Activated B cell treated with CpG ODN at 0.5 μM for 24 hours (primary cell): ENCODE measurements at regions not wholly inside any gene's neighbourhood (a gene's known extent, or its start where the extent isn't known, plus 50 kb on each side); places are given as distances from the start of the nearest gene placed in this dataset.
"Not testable (repeated sequence)": the region's sequence is repeated elsewhere in the genome, so short reads cannot be mapped to it uniquely, and the experiment has no call there.

Source experiments
- ATAC-seq: fragments of 200-7000 bp; cut with Tn5 transposase; one replicate; pipeline ENCODE4 v1.10.0; 2021; ENCODE audit warnings: low read depth, mild to moderate bottlenecking, moderate library complexity
- CTCF ChIA-PET: fragments of 350-600 bp; sonication (Branson Sonifier 250); formaldehyde crosslinking; loops from one replicate; lab custom pipeline; 2021; ENCODE audit warnings: antibody characterized with exemption; lab: Charles Lee
- POLR2A ChIA-PET: fragments of 350-600 bp; sonication (Branson Sonifier 250); formaldehyde crosslinking; loops from one replicate; lab custom pipeline; 2021; ENCODE audit warnings: antibody characterized with exemption; lab: Charles Lee
- DNase-seq: peaks from one replicate; pipeline ENCODE4 v3.0.0; 2022
- H3K27ac Mint-ChIP-seq: one replicate; pipeline ENCODE4 v1.8.0; 2020; ENCODE audit warnings: mixed read lengths
- H3K27me3 Mint-ChIP-seq: one replicate; pipeline ENCODE4 v1.8.0; 2021; ENCODE audit warnings: mixed read lengths
- H3K36me3 Mint-ChIP-seq: one replicate; pipeline ENCODE4 v1.8.0; 2021; ENCODE audit warnings: low read depth, mixed read lengths
- H3K4me1 Mint-ChIP-seq: one replicate; pipeline ENCODE4 v1.8.0; 2021; ENCODE audit warnings: mixed read lengths
- H3K4me3 Mint-ChIP-seq: one replicate; pipeline ENCODE4 v1.8.0; 2020; ENCODE audit warnings: mild to moderate bottlenecking, mixed read lengths
- H3K9me3 Mint-ChIP-seq: one replicate; pipeline ENCODE4 v1.8.0; 2020; ENCODE audit warnings: mixed read lengths
- intact Hi-C: fragments of 100-400 bp; cut with micrococcal nuclease; formaldehyde crosslinking; loops from one replicate; pipeline ENCODE4 v1.15.1; 2024
- TF ChIP-seq, protein P1 (sequence below): fragments of 200-600 bp; IDR thresholded peaks from one replicate; pipeline ENCODE4 v1.8.0; 2022; ENCODE audit warnings: antibody characterized with exemption, mild to moderate bottlenecking

- H3K9me3 Mint-ChIP-seq, result peaks cover 6% of the 10 kb centered on the region
- intact Hi-C loops, result no loop called here
- DNase-seq (no peak), ATAC-seq (no peak)
- no peaks in the 10 kb centered on the region for H3K27me3 Mint-ChIP-seq
- no peaks in the 10 kb centered on the region for H3K36me3 Mint-ChIP-seq
- H3K4me3 Mint-ChIP-seq, result no peak overlapping the region
- no peaks in the 10 kb centered on the region for H3K4me1 Mint-ChIP-seq
- TF ChIP-seq, protein P1, sequence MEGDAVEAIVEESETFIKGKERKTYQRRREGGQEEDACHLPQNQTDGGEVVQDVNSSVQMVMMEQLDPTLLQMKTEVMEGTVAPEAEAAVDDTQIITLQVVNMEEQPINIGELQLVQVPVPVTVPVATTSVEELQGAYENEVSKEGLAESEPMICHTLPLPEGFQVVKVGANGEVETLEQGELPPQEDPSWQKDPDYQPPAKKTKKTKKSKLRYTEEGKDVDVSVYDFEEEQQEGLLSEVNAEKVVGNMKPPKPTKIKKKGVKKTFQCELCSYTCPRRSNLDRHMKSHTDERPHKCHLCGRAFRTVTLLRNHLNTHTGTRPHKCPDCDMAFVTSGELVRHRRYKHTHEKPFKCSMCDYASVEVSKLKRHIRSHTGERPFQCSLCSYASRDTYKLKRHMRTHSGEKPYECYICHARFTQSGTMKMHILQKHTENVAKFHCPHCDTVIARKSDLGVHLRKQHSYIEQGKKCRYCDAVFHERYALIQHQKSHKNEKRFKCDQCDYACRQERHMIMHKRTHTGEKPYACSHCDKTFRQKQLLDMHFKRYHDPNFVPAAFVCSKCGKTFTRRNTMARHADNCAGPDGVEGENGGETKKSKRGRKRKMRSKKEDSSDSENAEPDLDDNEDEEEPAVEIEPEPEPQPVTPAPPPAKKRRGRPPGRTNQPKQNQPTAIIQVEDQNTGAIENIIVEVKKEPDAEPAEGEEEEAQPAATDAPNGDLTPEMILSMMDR, result no peak
- ChIA-PET POLR2A (no interaction called here), CTCF (no interaction called here)
- no peak overlapping the region for H3K27ac Mint-ChIP-seq
Measured at GRCh38 chr4:181798536-181798935, 444.7 kb upstream of the TENM3 start.

GRCh38 chr4:181799561-181800069 lies 443.6 kb upstream of the TENM3 start:
- TF ChIP-seq, protein P1, result no peak
- ATAC-seq (no peak), DNase-seq (no peak)
- no peaks in the 10 kb centered on the region for H3K4me1 Mint-ChIP-seq
- POLR2A ChIA-PET, result no interaction called here
- H3K4me3 Mint-ChIP-seq, result no peak overlapping the region
- H3K27me3 Mint-ChIP-seq, result no peaks in the 10 kb centered on the region
- no peak overlapping the region for H3K27ac Mint-ChIP-seq
- peaks cover 6% of the 10 kb centered on the region for H3K9me3 Mint-ChIP-seq
- intact Hi-C loops, result no loop called here
- no peaks in the 10 kb centered on the region for H3K36me3 Mint-ChIP-seq
- CTCF ChIA-PET, result no interaction called here

GRCh38 chr4:181802207-181802606 lies 441.0 kb upstream of the TENM3 start:
- H3K27ac Mint-ChIP-seq, result no peak overlapping the region
- ChIA-PET POLR2A (no interaction called here), CTCF (no interaction called here)
- H3K4me3 Mint-ChIP-seq, result no peak overlapping the region
- H3K9me3 Mint-ChIP-seq, result peaks cover 5% of the 10 kb centered on the region
- TF ChIP-seq, protein P1, result no peak
- ATAC-seq (no peak), DNase-seq (no peak)
- no peaks in the 10 kb centered on the region for H3K4me1 Mint-ChIP-seq
- no peaks in the 10 kb centered on the region for H3K27me3 Mint-ChIP-seq
- H3K36me3 Mint-ChIP-seq, result no peaks in the 10 kb centered on the region
- intact Hi-C loops, result no loop called here

DNA sequence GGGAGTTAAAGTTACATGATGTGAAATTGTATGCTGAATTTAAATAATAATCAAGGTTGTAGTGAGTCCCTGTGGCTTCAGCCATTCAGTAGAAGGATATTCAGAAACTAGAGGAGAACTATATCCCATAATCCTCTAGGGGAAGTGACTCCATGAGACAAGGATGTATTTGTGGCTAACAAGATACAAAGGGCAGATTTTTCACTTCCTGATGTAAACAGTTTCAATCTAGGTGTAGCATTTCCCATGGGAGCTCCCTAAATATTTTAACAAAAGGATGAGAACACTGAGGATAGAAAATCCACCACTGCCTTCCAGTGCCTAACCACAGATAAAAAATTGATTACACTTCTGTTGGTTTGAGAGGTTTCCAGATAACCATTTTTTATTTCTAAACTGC lies 435.4 kb upstream of the TENM3 start:
- TF ChIP-seq, protein P1, result no peak
- no peak for ATAC-seq

DNA sequence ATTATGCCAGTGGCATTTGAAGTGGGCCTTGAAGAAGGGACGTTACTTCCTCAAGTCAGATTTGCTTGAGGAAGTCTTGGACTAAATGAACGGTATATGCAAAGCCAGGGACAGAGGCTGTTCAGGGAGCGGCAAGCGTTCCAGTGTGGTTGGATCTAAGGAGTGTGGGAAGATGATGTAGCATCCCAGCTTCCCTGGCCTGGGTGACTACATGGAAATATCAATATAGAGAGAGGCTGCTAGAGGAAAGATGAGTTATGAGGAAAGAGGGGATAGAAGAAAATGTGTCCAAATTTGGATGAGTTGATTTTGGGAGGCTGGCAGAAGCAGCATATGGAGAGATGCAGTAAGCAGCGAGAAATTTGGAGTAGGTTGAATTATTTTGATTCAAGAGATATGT lies 432.5 kb upstream of the TENM3 start:
- Mint-ChIP-seq H3K27ac (no peak overlapping the region), H3K4me3 (no peak overlapping the region), H3K4me1 (no peaks in the 10 kb centered on the region), H3K9me3 (peaks cover 4% of the 10 kb centered on the region), H3K36me3 (no peaks in the 10 kb centered on the region), H3K27me3 (no peaks in the 10 kb centered on the region)
- no peak for DNase-seq
- CTCF ChIA-PET, result no interaction called here
- no peak for ATAC-seq
- POLR2A ChIA-PET, result no interaction called here
- TF ChIP-seq, protein P1, result no peak
- intact Hi-C loops, result no loop called here

More for the DNA sequence above, 435.4 kb upstream of the TENM3 start:
- Mint-ChIP-seq H3K27me3 (no peaks in the 10 kb centered on the region), H3K4me3 (no peak overlapping the region), H3K27ac (no peak overlapping the region), H3K9me3 (peaks cover 8% of the 10 kb centered on the region), H3K4me1 (no peaks in the 10 kb centered on the region), H3K36me3 (no peaks in the 10 kb centered on the region)
- DNase-seq, result no peak
- ChIA-PET CTCF (no interaction called here), POLR2A (interaction anchor here (0.6 kb wide), 1 partner anchor 1837 kb away, joined by 6 read pairs; no protein-coding TSS in a partner anchor)
- intact Hi-C loops, result no loop called here

DNA sequence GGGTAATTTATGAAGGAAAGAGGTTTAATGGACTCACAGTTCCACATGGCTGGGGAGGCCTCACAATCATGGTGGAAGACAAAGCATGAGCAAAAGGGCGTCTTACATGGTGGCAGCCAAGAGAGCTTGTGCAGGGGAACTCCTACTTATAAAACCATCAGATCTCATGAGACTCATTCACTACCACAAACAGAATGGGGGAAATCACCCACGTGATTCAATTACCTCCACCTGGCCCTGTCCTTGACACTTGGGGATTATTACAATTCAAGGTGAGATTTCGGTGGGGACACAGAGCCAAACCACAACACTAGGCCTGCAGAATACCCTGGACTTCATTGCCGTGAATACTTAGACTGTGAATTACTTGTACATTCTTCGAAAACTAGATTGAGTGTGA lies 431.7 kb upstream of the TENM3 start:
- H3K4me1 Mint-ChIP-seq, intact Hi-C loops, CTCF ChIA-PET: not testable (repeated sequence)

More for the DNA sequence above, 431.7 kb upstream of the TENM3 start:
- H3K9me3 Mint-ChIP-seq, H3K27ac Mint-ChIP-seq, ATAC-seq, H3K27me3 Mint-ChIP-seq, H3K36me3 Mint-ChIP-seq, H3K4me3 Mint-ChIP-seq, DNase-seq, POLR2A ChIA-PET: not testable (repeated sequence)
